Testis (tissue), 2 donors: ENCODE measurements at regions not wholly inside any gene's neighbourhood (a gene's known extent, or its start where the extent isn't known, plus 50 kb on each side); places are given as distances from the start of the nearest gene placed in this dataset.

Experiments used
- CTCF ChIP-seq, 3 experiments: fragments of 450-650 bp in 2 of 3; fragments of 200-600 bp in 1 of 3; sonication (generic) in 1 of 3; IDR thresholded peaks; one replicate each; pipeline ENCODE4 v1.5.1; 2016 to 2019; ENCODE audit warnings: antibody characterized with exemption in 3 of 3, mild to moderate bottlenecking in 2 of 3, moderate library complexity in 1 of 3
- POLR2A ChIP-seq: fragments of 450-650 bp; IDR thresholded peaks from one replicate; pipeline ENCODE4 v1.6.1; 2017; ENCODE audit warnings: antibody characterized with exemption, mild to moderate bottlenecking, moderate library complexity

GRCh38 chr3:95474338-95474737 lies 1340.1 kb upstream of the EPHA6 start:
- TF ChIP-seq CTCF (IDR thresholded peaks at IDR 0.05) (no peak), POLR2A (no peak)
